ENCODE measurements at regions not wholly inside any gene's neighbourhood (a gene's known extent, or its start where the extent isn't known, plus 50 kb on each side); places are given as distances from the start of the nearest gene placed in this dataset.

DNA sequence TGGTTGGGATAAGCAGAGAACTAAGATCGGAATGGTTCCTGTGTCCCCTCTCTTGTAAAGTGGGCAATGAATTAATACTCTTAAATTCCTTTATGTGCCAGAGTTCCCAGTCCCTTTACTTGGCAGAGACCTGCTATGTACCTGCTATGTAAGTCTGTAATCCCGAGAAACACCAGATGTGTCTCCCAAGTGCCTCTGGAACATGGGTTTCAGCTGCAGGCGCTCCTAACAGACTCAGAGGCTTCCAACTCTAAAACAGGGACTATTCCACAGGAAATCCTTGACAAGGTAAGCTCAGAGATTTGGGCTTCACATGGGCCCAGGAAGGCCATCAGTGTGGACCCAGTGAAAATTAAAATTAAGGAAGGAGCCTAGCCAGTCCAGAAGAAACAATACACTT, 117.7 kb upstream of the PLCL2 start:
- no peak overlapping the region for H3K4me3 ChIP-seq (replicated peaks in 1 of 3; ENCODE audit: insufficient read depth in 1 of 3, low read depth in 1 of 3, low read length in 3 of 3)
- intact Hi-C loops (cut with micrococcal nuclease) = no loop called here
- BruUV-seq (replicated peaks) = no TSS peak

DNA sequence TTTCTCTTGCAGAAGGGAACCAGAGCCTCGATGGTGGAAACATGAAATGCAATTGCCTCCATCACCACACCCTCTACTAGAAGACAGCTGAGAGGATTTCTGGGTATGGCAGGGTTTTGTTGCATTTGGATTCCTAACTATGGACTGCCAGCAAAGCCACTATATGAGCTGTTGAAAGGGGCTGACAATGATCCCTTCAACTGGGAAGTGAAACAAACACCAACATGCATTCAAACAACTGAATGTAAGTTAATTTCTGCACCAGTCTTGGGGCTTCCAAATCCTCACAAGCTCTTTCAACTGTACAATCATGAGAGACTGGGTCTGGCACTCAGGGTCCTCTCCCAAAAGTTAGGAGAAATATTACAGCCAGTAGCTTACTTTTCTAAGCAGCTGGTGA, 116.7 kb upstream of the PLCL2 start:
- H3K9me3 ChIP-seq (replicated peaks; ENCODE audit: control insufficient read depth, insufficient read depth, low read length) = no peaks in the 10 kb centered on the region
- DNase-seq (ENCODE audit: low read depth, low spot score) (no peak), FAIRE-seq (no peak)
- H3K36me3 ChIP-seq (ENCODE audit: control insufficient read depth in 2 of 2, extremely low read depth in 1 of 2, insufficient read depth in 2 of 2, low read length in 2 of 2) = no peaks in the 10 kb centered on the region
- ChIA-PET POLR2A (no interaction called here), CTCF (no interaction called here)
- H3K79me2 ChIP-seq (ENCODE audit: control insufficient read depth, insufficient read depth, low read length) = no peaks in the 10 kb centered on the region
- H3K9ac ChIP-seq (replicated peaks; ENCODE audit: extremely low read depth, insufficient read depth, low read length) = no peak overlapping the region
- no peaks in the 10 kb centered on the region for H3K4me1 ChIP-seq (ENCODE audit: control insufficient read depth, extremely low read depth, insufficient read depth, low read length)
- dilution Hi-C loops (cut with MboI; ENCODE audit: extremely low pct_ligation_motif_present, low sequenced_read_pairs) = no loop called here
- no peak overlapping the region for H3K27ac ChIP-seq (ENCODE audit: insufficient read depth, low read depth, low read length)
- no peak overlapping the region for H2AFZ ChIP-seq (ENCODE audit: low read depth, low read length)
- H3K4me2 ChIP-seq (ENCODE audit: insufficient read depth, low read length) = no peak overlapping the region
- intact Hi-C loops (cut with micrococcal nuclease) = no loop called here
- no peak overlapping the region for H3K4me3 ChIP-seq (replicated peaks in 1 of 3; ENCODE audit: insufficient read depth in 1 of 3, low read depth in 1 of 3, low read length in 3 of 3)
- H3K9me1 ChIP-seq (replicated peaks; ENCODE audit: control insufficient read depth, extremely low read depth, insufficient read depth, low read length) = no peaks in the 10 kb centered on the region
- TF ChIP-seq, protein P1, sequence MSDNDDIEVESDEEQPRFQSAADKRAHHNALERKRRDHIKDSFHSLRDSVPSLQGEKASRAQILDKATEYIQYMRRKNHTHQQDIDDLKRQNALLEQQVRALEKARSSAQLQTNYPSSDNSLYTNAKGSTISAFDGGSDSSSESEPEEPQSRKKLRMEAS (IDR thresholded peaks at IDR 0.05; ENCODE audit: insufficient read depth, insufficient read length) = no peak
- TF ChIP-seq POLR2AphosphoS5 (IDR thresholded peaks at IDR 0.05; ENCODE audit: insufficient read depth, low read depth, low read length) (no peak), FOS (IDR thresholded peaks at IDR 0.05; ENCODE audit: borderline replicate concordance, insufficient read depth, low read length) (no peak), MYC (IDR thresholded peaks at IDR 0.05; ENCODE audit: low read depth, low read length) (no peak), POLR2A (IDR thresholded peaks at IDR 0.05; ENCODE audit: low read depth, low read length) (no peak), GATA2 (IDR thresholded peaks at IDR 0.05; ENCODE audit: insufficient read depth, insufficient read length, low read depth, low read length) (no peak), EZH2 (IDR thresholded peaks at IDR 0.05; ENCODE audit: borderline replicate concordance, low read depth, low read length, severe bottlenecking) (no peak), JUN (IDR thresholded peaks at IDR 0.05; ENCODE audit: borderline replicate concordance, insufficient read depth, insufficient read length, low read depth) (no peak)
- TF ChIP-seq, protein P2, sequence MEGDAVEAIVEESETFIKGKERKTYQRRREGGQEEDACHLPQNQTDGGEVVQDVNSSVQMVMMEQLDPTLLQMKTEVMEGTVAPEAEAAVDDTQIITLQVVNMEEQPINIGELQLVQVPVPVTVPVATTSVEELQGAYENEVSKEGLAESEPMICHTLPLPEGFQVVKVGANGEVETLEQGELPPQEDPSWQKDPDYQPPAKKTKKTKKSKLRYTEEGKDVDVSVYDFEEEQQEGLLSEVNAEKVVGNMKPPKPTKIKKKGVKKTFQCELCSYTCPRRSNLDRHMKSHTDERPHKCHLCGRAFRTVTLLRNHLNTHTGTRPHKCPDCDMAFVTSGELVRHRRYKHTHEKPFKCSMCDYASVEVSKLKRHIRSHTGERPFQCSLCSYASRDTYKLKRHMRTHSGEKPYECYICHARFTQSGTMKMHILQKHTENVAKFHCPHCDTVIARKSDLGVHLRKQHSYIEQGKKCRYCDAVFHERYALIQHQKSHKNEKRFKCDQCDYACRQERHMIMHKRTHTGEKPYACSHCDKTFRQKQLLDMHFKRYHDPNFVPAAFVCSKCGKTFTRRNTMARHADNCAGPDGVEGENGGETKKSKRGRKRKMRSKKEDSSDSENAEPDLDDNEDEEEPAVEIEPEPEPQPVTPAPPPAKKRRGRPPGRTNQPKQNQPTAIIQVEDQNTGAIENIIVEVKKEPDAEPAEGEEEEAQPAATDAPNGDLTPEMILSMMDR (IDR thresholded peaks at IDR 0.05; ENCODE audit: extremely low read depth in 1 of 2, insufficient read depth in 1 of 2, low read depth in 1 of 2, low read length in 2 of 2) = no peak
- no peaks in the 10 kb centered on the region for H3K27me3 ChIP-seq (ENCODE audit: control insufficient read depth in 2 of 2, insufficient read depth in 2 of 2, low read length in 2 of 2)
- H4K20me1 ChIP-seq (replicated peaks; ENCODE audit: control insufficient read depth, extremely low read depth, insufficient read depth, low read length) = no peaks in the 10 kb centered on the region
- no TSS peak for BruUV-seq (replicated peaks)

More for the DNA sequence above, 117.7 kb upstream of the PLCL2 start:
- POLR2A ChIA-PET = no interaction called here
- Histone ChIP-seq H3K27me3 (ENCODE audit: control insufficient read depth in 2 of 2, insufficient read depth in 2 of 2, low read length in 2 of 2) (no peaks in the 10 kb centered on the region), H3K9me3 (replicated peaks; ENCODE audit: control insufficient read depth, insufficient read depth, low read length) (no peaks in the 10 kb centered on the region), H3K9ac (replicated peaks; ENCODE audit: extremely low read depth, insufficient read depth, low read length) (no peak overlapping the region), H3K79me2 (ENCODE audit: control insufficient read depth, insufficient read depth, low read length) (no peaks in the 10 kb centered on the region), H3K4me1 (ENCODE audit: control insufficient read depth, extremely low read depth, insufficient read depth, low read length) (no peaks in the 10 kb centered on the region), H3K36me3 (ENCODE audit: control insufficient read depth in 2 of 2, extremely low read depth in 1 of 2, insufficient read depth in 2 of 2, low read length in 2 of 2) (no peaks in the 10 kb centered on the region), H3K4me2 (ENCODE audit: insufficient read depth, low read length) (no peak overlapping the region), H2AFZ (ENCODE audit: low read depth, low read length) (no peak overlapping the region), H3K27ac (ENCODE audit: insufficient read depth, low read depth, low read length) (no peak overlapping the region), H4K20me1 (replicated peaks; ENCODE audit: control insufficient read depth, extremely low read depth, insufficient read depth, low read length) (no peaks in the 10 kb centered on the region), H3K9me1 (replicated peaks; ENCODE audit: control insufficient read depth, extremely low read depth, insufficient read depth, low read length) (no peaks in the 10 kb centered on the region)
- CTCF ChIA-PET = no interaction called here
- FAIRE-seq = no peak
- no peak for TF ChIP-seq FOS (IDR thresholded peaks at IDR 0.05; ENCODE audit: borderline replicate concordance, insufficient read depth, low read length)
- TF ChIP-seq POLR2A (IDR thresholded peaks at IDR 0.05; ENCODE audit: low read depth, low read length) = no peak
- TF ChIP-seq MYC (IDR thresholded peaks at IDR 0.05; ENCODE audit: low read depth, low read length) = no peak
- TF ChIP-seq, protein P2 (IDR thresholded peaks at IDR 0.05; ENCODE audit: extremely low read depth in 1 of 2, insufficient read depth in 1 of 2, low read depth in 1 of 2, low read length in 2 of 2) = no peak
- TF ChIP-seq JUN (IDR thresholded peaks at IDR 0.05; ENCODE audit: borderline replicate concordance, insufficient read depth, insufficient read length, low read depth) = no peak
- TF ChIP-seq POLR2AphosphoS5 (IDR thresholded peaks at IDR 0.05; ENCODE audit: insufficient read depth, low read depth, low read length) = no peak
- dilution Hi-C loops (cut with MboI; ENCODE audit: extremely low pct_ligation_motif_present, low sequenced_read_pairs) = no loop called here
- no peak for DNase-seq (ENCODE audit: low read depth, low spot score)

Measured in endothelial cell of umbilical vein (primary cell).